ENCODE measurements at regions not wholly inside any gene's neighbourhood (a gene's known extent, or its start where the extent isn't known, plus 50 kb on each side); places are given as distances from the start of the nearest gene placed in this dataset.

GRCh38 chr10:61605221-61605620 is 57.5 kb upstream of the CABCOCO1 start:
- TF ChIP-seq CTCF (IDR thresholded peaks at IDR 0.05; ENCODE audit: borderline replicate concordance, extremely low read depth, low read length, poor library complexity, severe bottlenecking) = no peak
- TF ChIP-seq EZH2 (IDR thresholded peaks at IDR 0.05; ENCODE audit: borderline replicate concordance, low read depth, low read length, severe bottlenecking) = no peak
